COLO829 (cell line): ENCODE measurements at regions not wholly inside any gene's neighbourhood (a gene's known extent, or its start where the extent isn't known, plus 50 kb on each side); places are given as distances from the start of the nearest gene placed in this dataset.
A peak's percentile ranks its signal among the peaks of the same experiment; 100 is the strongest.

Experiments
- DNase-seq: peaks from one replicate; pipeline ENCODE4 v3.0.0; 2012; ENCODE audit warnings: low spot score

- DNase-seq: no peak
Measured at GRCh38 chr9:109549386-109549785, 51.3 kb upstream of the PTPN3 start.

GRCh38 chr9:109551651-109552050 is 53.5 kb upstream of the PTPN3 start:
- DNase-seq: no peak

GRCh38 chr9:109555215-109555614 is 57.1 kb upstream of the PTPN3 start:
- DNase-seq: no peak

GRCh38 chr9:109556061-109556460 is 58.0 kb upstream of the PTPN3 start:
- DNase-seq: no peak

- no peak for DNase-seq
Measured at GRCh38 chr9:109556786-109557185, 58.7 kb upstream of the PTPN3 start.

- DNase-seq: no peak
Measured at GRCh38 chr9:109557481-109557880, 59.4 kb upstream of the PTPN3 start.

GRCh38 chr9:109558718-109559151 is 60.6 kb upstream of the PTPN3 start:
- no peak for DNase-seq

- DNase-seq: no peak
Measured at GRCh38 chr9:109560470-109561132, 62.5 kb upstream of the PTPN3 start.

GRCh38 chr9:109561137-109561536 is 63.0 kb upstream of the PTPN3 start:
- DNase-seq: peak; percentile 35

- DNase-seq: no peak
Measured at GRCh38 chr9:109568089-109568488, 70.0 kb upstream of the PTPN3 start.

- no peak for DNase-seq
Measured at GRCh38 chr9:109568568-109569210, 70.6 kb upstream of the PTPN3 start.

- DNase-seq: peak; percentile 69
Measured at GRCh38 chr9:109574061-109574882, 76.2 kb upstream of the PTPN3 start.

GRCh38 chr9:109576762-109577161 is 78.7 kb upstream of the PTPN3 start:
- DNase-seq: no peak

- no peak for DNase-seq
Measured at GRCh38 chr9:109579191-109579948, 81.3 kb upstream of the PTPN3 start.

GRCh38 chr9:109582386-109582785 is 84.3 kb upstream of the PTPN3 start:
- no peak for DNase-seq

- DNase-seq: no peak
Measured at GRCh38 chr9:109584205-109584604, 86.1 kb upstream of the PTPN3 start.

GRCh38 chr9:109585796-109586195 is 87.7 kb upstream of the PTPN3 start:
- no peak for DNase-seq

- no peak for DNase-seq
Measured at GRCh38 chr9:109586993-109587392, 88.9 kb upstream of the PTPN3 start.

- no peak for DNase-seq
Measured at GRCh38 chr9:109588415-109588814, 90.3 kb upstream of the PTPN3 start.

GRCh38 chr9:109590966-109591365 is 92.9 kb upstream of the PTPN3 start:
- DNase-seq: no peak

- DNase-seq: no peak
Measured at GRCh38 chr9:109591691-109592090, 93.6 kb upstream of the PTPN3 start.

- DNase-seq: no peak
Measured at GRCh38 chr9:109593612-109594011, 95.5 kb upstream of the PTPN3 start.
